ENCODE measurements at regions not wholly inside any gene's neighbourhood (a gene's known extent, or its start where the extent isn't known, plus 50 kb on each side); places are given as distances from the start of the nearest gene placed in this dataset.

- no peak for TF ChIP-seq POLR2A (IDR thresholded peaks at IDR 0.05; ENCODE audit: low read depth, low read length)
- TF ChIP-seq, protein P1, sequence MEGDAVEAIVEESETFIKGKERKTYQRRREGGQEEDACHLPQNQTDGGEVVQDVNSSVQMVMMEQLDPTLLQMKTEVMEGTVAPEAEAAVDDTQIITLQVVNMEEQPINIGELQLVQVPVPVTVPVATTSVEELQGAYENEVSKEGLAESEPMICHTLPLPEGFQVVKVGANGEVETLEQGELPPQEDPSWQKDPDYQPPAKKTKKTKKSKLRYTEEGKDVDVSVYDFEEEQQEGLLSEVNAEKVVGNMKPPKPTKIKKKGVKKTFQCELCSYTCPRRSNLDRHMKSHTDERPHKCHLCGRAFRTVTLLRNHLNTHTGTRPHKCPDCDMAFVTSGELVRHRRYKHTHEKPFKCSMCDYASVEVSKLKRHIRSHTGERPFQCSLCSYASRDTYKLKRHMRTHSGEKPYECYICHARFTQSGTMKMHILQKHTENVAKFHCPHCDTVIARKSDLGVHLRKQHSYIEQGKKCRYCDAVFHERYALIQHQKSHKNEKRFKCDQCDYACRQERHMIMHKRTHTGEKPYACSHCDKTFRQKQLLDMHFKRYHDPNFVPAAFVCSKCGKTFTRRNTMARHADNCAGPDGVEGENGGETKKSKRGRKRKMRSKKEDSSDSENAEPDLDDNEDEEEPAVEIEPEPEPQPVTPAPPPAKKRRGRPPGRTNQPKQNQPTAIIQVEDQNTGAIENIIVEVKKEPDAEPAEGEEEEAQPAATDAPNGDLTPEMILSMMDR (IDR thresholded peaks at IDR 0.05; ENCODE audit: extremely low read depth in 1 of 2, insufficient read depth in 1 of 2, low read depth in 1 of 2, low read length in 2 of 2): no peak
Observed at GRCh38 chr1:198380275-198380674, 160.2 kb downstream of the ATP6V1G3 start.
